Ovary (tissue), 7 donors: ENCODE measurements at regions not wholly inside any gene's neighbourhood (a gene's known extent, or its start where the extent isn't known, plus 50 kb on each side); places are given as distances from the start of the nearest gene placed in this dataset.

ENCODE experiments used
- DNase-seq, 5 donors: peaks; one replicate each; pipeline ENCODE4 v3.0.0-alpha.2; 2019 to 2020
- H3K27ac ChIP-seq, 2 donors: fragments of 200-600 bp; one replicate each; pipeline versions ENCODE4 v1.5.1 to v1.8.0; 2019 to 2022
- H3K27me3 ChIP-seq: fragments of 200-600 bp; one replicate; pipeline ENCODE4 v1.8.0; 2022
- H3K36me3 ChIP-seq: fragments of 200-600 bp; sonication (generic); one replicate; pipeline ENCODE4 v1.5.1; 2019
- H3K4me1 ChIP-seq: one replicate; pipeline ENCODE4 v1.8.1; 2013; ENCODE audit warnings: mild to moderate bottlenecking, moderate library complexity; ENCODE audit not compliant: insufficient read depth
- H3K4me3 ChIP-seq: fragments of 200-600 bp; sonication (generic); one replicate; pipeline ENCODE4 v1.5.1; 2017
- H3K9me3 ChIP-seq, 2 donors: fragments of 200-600 bp in 1 of 2; sonication (generic) in 1 of 2; one replicate each; pipeline versions ENCODE4 v1.5.1 to v1.8.1; 2013 to 2019; ENCODE audit warnings: mild to moderate bottlenecking in 1 of 2, moderate library complexity in 1 of 2
- CTCF ChIP-seq, 3 donors: fragments of 450-650 bp in 2 of 3; fragments of 200-600 bp in 1 of 3; IDR thresholded peaks; one replicate each; pipeline versions ENCODE4 v1.5.1 to v1.8.0; 2016 to 2022; ENCODE audit warnings: antibody characterized with exemption in 3 of 3, mild to moderate bottlenecking in 1 of 3
- EP300 ChIP-seq: sonication (generic); formaldehyde crosslinking; IDR thresholded peaks from one replicate; pipeline ENCODE4 v1.6.1; 2017; ENCODE audit warnings: antibody characterized with exemption
- POLR2A ChIP-seq: fragments of 450-650 bp; IDR thresholded peaks from one replicate; pipeline ENCODE4 v1.6.1; 2017; ENCODE audit warnings: antibody characterized with exemption, mild to moderate bottlenecking, moderate library complexity
- WGBS, 3 donors: extraction: QIAGEN DNeasy Blood & Tissue Kit in 1 of 3; methylation state at CpG; one replicate each; pipeline versions ENCODE4 v1.1.5 to v1.1.7; 2013 to 2017; 5-methylcytosine and 5-hydroxymethylcytosine counted together
- intact Hi-C, 4 donors: fragments of 100-400 bp; cut with DNase I; formaldehyde crosslinking; loops; one replicate each; pipeline versions ENCODE4 v1.11.0 to v1.15.1; 2022 to 2023
- donor health status: DM: no; HTN: no; CAD: no; lungs with moderate emphysema.
- donor health status: DM: no; HTN: no; CAD: no.
- donor health status: Bipolar disorder and iron deficiency.
- donor health status: DM: no; HTN: no; CAD: no.
- donor health status: DM: yes; HTN: yes; CAD: no.

DNA sequence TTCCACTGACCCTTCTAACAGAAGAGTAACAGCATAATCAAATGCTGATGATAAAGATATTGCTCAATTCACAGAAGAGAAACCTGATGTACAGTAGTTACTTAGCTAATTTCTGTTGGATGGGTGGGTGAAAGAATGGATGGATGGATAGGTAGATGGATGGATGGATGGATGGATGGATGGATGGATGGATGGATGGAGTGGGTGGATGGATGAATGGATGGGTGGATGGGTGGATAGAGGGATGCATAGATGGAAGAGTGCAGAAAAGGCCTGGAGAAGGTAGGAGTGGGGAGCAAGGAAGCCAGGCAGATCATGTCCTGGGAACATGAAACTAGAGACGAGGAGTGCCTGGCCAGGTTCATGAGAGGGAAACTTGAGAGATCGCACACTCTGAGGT lies 520.9 kb downstream of the BCL11B start:
- WGBS, 3 donors: 79 to 85% (median 82%) methylated on average over 2 of the region's 2 CpGs

GRCh38 chr14:98752660-98753059 lies 519.3 kb downstream of the BCL11B start:
- Histone ChIP-seq H3K4me1 (no peaks in the 10 kb centered on the region), H3K4me3 (no peak overlapping the region), H3K27me3 (no peaks in the 10 kb centered on the region), H3K27ac (no peak overlapping the region), H3K9me3 (no peaks in the 10 kb centered on the region), H3K36me3 (no peaks in the 10 kb centered on the region)
- 80 to 91% (median 88%) methylated on average over 1 of the region's 1 CpG for WGBS, 3 donors
- intact Hi-C loops: no loop called here
- DNase-seq: no peak
- TF ChIP-seq EP300 (no peak), CTCF (IDR thresholded peaks at IDR 0.05) (no peak), POLR2A (no peak)

More for the DNA sequence above, 520.9 kb downstream of the BCL11B start:
- Histone ChIP-seq H3K27me3 (no peaks in the 10 kb centered on the region), H3K27ac (no peak overlapping the region), H3K9me3 (no peaks in the 10 kb centered on the region), H3K4me1 (no peaks in the 10 kb centered on the region), H3K36me3 (no peaks in the 10 kb centered on the region), H3K4me3 (no peak overlapping the region)
- no peak for DNase-seq
- TF ChIP-seq POLR2A (no peak), EP300 (no peak), CTCF (IDR thresholded peaks at IDR 0.05) (no peak)
- intact Hi-C loops: no loop called here

- Histone ChIP-seq H3K27me3 (no peaks in the 10 kb centered on the region), H3K9me3 (no peaks in the 10 kb centered on the region), H3K27ac (no peak overlapping the region), H3K36me3 (no peaks in the 10 kb centered on the region), H3K4me3 (no peak overlapping the region), H3K4me1 (no peaks in the 10 kb centered on the region)
- no peak for TF ChIP-seq POLR2A
- TF ChIP-seq EP300: no peak
- no peak for TF ChIP-seq CTCF (IDR thresholded peaks at IDR 0.05)
- intact Hi-C loops: no loop called here
- DNase-seq: no peak
- 57 to 72% (median 62%) methylated on average over 2 of the region's 2 CpGs for WGBS, 3 donors
These were observed 517.5 kb downstream of the BCL11B start for GRCh38 chr14:98754343-98755020.

DNA sequence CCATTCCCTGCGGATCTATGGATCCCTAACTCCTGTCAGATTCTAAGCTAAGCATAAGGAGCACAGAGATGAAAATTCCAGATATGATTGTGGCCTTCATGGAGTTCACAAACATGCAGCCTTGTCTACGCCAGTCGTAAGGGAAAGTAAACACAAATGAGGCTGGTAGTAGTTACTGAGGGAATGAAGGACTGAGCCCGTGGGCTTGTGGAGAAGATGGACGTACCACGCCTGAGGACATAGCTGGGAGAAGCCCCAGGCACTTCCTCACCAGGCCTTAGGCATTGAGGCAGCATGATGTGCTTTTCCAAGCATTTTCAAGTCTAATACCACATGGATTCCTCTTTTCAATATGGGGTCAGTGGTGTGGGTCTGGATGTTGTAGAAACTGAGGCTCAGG lies 515.2 kb downstream of the BCL11B start:
- WGBS, 3 donors: 86 to 87% (median 87%) methylated on average over 6 of the region's 6 CpGs
- intact Hi-C loops: no loop called here
- no peak overlapping the region for H3K27ac ChIP-seq
- DNase-seq: no peak
- no peak for TF ChIP-seq POLR2A
- TF ChIP-seq CTCF (IDR thresholded peaks at IDR 0.05): no peak
- TF ChIP-seq EP300: no peak
- H3K36me3 ChIP-seq: no peaks in the 10 kb centered on the region
- no peak overlapping the region for H3K4me3 ChIP-seq
- no peaks in the 10 kb centered on the region for H3K9me3 ChIP-seq
- no peaks in the 10 kb centered on the region for H3K27me3 ChIP-seq
- no peaks in the 10 kb centered on the region for H3K4me1 ChIP-seq
